OCI-LY7 (cell line): ENCODE measurements at regions not wholly inside any gene's neighbourhood (a gene's known extent, or its start where the extent isn't known, plus 50 kb on each side); places are given as distances from the start of the nearest gene placed in this dataset.

Experiments used
- EZH2phosphoT487 ChIP-seq: fragments of 200-600 bp; sonication (generic); IDR thresholded peaks from 2 replicates; pipeline ENCODE4 v1.6.1; 2018; ENCODE audit warnings: low read depth, borderline replicate concordance, mild to moderate bottlenecking, mixed run types, antibody characterized with exemption, low read length, moderate library complexity, mixed read lengths
- TF ChIP-seq, protein P1 (sequence below): fragments of 200-600 bp; sonication (generic); conservative IDR thresholded peaks from 2 replicates; pipeline ENCODE4 v1.5.1; 2014; ENCODE audit warnings: mild to moderate bottlenecking, antibody characterized with exemption, low read length, moderate library complexity, mixed read lengths

DNA sequence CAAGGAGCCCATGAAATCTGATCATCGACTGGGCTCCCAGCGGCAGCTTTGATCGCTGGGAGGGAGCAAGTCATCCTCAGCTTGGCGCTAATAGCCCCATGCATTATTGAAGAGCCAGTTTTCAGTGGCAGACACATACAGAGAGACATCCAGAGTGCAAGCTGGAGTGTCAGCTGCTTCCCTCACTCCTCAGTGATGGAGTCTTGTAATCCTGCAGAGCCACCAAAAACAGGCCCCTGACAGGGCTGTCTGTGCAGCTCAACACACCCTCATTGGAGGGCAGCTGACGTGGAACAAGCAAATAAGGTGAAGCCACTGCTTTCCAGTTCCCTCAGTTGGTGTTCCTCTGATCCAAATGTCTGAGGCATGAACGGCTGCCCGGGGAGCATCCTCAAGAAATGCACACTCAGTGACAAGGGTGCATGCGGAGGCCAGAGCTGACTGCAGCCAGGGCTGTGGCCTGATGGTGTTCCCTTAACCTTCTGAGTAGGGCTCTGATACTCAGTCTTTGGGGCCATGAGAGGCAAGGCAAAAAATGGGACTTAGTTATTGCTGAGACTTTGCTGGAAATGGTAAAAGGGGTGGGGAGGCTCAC is 97.4 kb downstream of the RHOB start:
- TF ChIP-seq, protein P1, sequence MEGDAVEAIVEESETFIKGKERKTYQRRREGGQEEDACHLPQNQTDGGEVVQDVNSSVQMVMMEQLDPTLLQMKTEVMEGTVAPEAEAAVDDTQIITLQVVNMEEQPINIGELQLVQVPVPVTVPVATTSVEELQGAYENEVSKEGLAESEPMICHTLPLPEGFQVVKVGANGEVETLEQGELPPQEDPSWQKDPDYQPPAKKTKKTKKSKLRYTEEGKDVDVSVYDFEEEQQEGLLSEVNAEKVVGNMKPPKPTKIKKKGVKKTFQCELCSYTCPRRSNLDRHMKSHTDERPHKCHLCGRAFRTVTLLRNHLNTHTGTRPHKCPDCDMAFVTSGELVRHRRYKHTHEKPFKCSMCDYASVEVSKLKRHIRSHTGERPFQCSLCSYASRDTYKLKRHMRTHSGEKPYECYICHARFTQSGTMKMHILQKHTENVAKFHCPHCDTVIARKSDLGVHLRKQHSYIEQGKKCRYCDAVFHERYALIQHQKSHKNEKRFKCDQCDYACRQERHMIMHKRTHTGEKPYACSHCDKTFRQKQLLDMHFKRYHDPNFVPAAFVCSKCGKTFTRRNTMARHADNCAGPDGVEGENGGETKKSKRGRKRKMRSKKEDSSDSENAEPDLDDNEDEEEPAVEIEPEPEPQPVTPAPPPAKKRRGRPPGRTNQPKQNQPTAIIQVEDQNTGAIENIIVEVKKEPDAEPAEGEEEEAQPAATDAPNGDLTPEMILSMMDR = no peak
- no peak for TF ChIP-seq EZH2phosphoT487
